ENCODE measurements at regions not wholly inside any gene's neighbourhood (a gene's known extent, or its start where the extent isn't known, plus 50 kb on each side); places are given as distances from the start of the nearest gene placed in this dataset.

GRCh38 chr6:4366635-4367395, 231.4 kb upstream of the ECI2 start:
- TF ChIP-seq BHLHE40 (IDR thresholded peaks at IDR 0.05; ENCODE audit: borderline replicate concordance) (no peak), FOXA1 (IDR thresholded peaks at IDR 0.05) (no peak), SP1 (IDR thresholded peaks at IDR 0.05) (no peak), ELF4 (IDR thresholded peaks at IDR 0.05) (no peak), ZNF384 (IDR thresholded peaks at IDR 0.05) (no peak)

Measured in HEK293T (cell line).